Mucosa of descending colon (tissue), 3 donors: ENCODE measurements at regions not wholly inside any gene's neighbourhood (a gene's known extent, or its start where the extent isn't known, plus 50 kb on each side); places are given as distances from the start of the nearest gene placed in this dataset.

Source experiments
- ATAC-seq: fragments of 200-7000 bp; cut with Tn5 transposase; one replicate; pipeline ENCODE4 v1.9.1; 2020; ENCODE audit warnings: mild to moderate bottlenecking, moderate library complexity
- DNase-seq, 3 donors: peaks; one replicate each; pipeline ENCODE4 v3.0.0-alpha.2; 2020
- H3K36me3 ChIP-seq: fragments of 200-600 bp; one replicate; pipeline ENCODE4 v1.8.0; 2021; ENCODE audit warnings: low read depth, mild to moderate bottlenecking
- H3K4me1 ChIP-seq: fragments of 200-600 bp; one replicate; pipeline ENCODE4 v1.8.0; 2021; ENCODE audit warnings: low read depth, mild to moderate bottlenecking
- H3K4me3 ChIP-seq: fragments of 200-600 bp; one replicate; pipeline ENCODE4 v1.8.0; 2021; ENCODE audit warnings: mild to moderate bottlenecking
- H3K9me3 ChIP-seq: fragments of 200-600 bp; one replicate; pipeline ENCODE4 v1.8.0; 2021; ENCODE audit warnings: mild to moderate bottlenecking
- CTCF ChIP-seq: fragments of 200-600 bp; IDR thresholded peaks from one replicate; pipeline ENCODE4 v1.8.0; 2022; ENCODE audit warnings: antibody characterized with exemption, mild to moderate bottlenecking
- intact Hi-C, 2 donors: fragments of 100-400 bp; cut with DNase I in 1 of 2; cut with micrococcal nuclease in 1 of 2; formaldehyde crosslinking; loops; one replicate each; pipeline versions ENCODE4 v1.11.0 to v1.11.1; 2022; cut with DNase I, micrococcal nuclease
- donor health status: DM: no; HTN: no; CAD: no; lungs with moderate emphysema.
- donor health status: DM: no; HTN: no; CAD: no.
- donor health status: DM: no; HTN: yes; CAD: no.

GRCh38 chr6:16061818-16062217, 67.1 kb upstream of the MYLIP start:
- Histone ChIP-seq H3K4me1 (no peaks in the 10 kb centered on the region), H3K4me3 (no peak overlapping the region), H3K36me3 (no peaks in the 10 kb centered on the region), H3K9me3 (no peaks in the 10 kb centered on the region)
- intact Hi-C loops, result no loop called here
- ATAC-seq (no peak), DNase-seq (no peak)
- TF ChIP-seq CTCF, result no peak

- H3K36me3 ChIP-seq, result no peaks in the 10 kb centered on the region
- H3K4me3 ChIP-seq, result no peak overlapping the region
- ATAC-seq (no peak), DNase-seq (no peak)
- intact Hi-C loops, result no loop called here
- H3K4me1 ChIP-seq, result no peaks in the 10 kb centered on the region
- no peak for TF ChIP-seq CTCF
- H3K9me3 ChIP-seq, result no peaks in the 10 kb centered on the region
Observed at GRCh38 chr6:16060039-16060438, 68.8 kb upstream of the MYLIP start.

GRCh38 chr6:16059496-16059895, 69.4 kb upstream of the MYLIP start:
- no peak for ATAC-seq
- intact Hi-C loops, result no loop called here
- no peak for TF ChIP-seq CTCF
- Histone ChIP-seq H3K4me3 (no peak overlapping the region), H3K4me1 (no peaks in the 10 kb centered on the region), H3K9me3 (no peaks in the 10 kb centered on the region), H3K36me3 (no peaks in the 10 kb centered on the region)
- DNase-seq, result no peak

- no peak for DNase-seq
- Histone ChIP-seq H3K4me1 (no peaks in the 10 kb centered on the region), H3K9me3 (no peaks in the 10 kb centered on the region), H3K4me3 (no peak overlapping the region), H3K36me3 (no peaks in the 10 kb centered on the region)
- no peak for ATAC-seq
- intact Hi-C loops, result no loop called here
- no peak for TF ChIP-seq CTCF
Observed at GRCh38 chr6:16058929-16059345, 69.9 kb upstream of the MYLIP start.

GRCh38 chr6:16058201-16058928, 70.5 kb upstream of the MYLIP start:
- intact Hi-C loops, result no loop called here
- Histone ChIP-seq H3K4me1 (no peaks in the 10 kb centered on the region), H3K36me3 (no peaks in the 10 kb centered on the region), H3K9me3 (no peaks in the 10 kb centered on the region), H3K4me3 (no peak overlapping the region)
- DNase-seq (peak in 1 of 3 donors; percentile 25), ATAC-seq (no peak)
- no peak for TF ChIP-seq CTCF

GRCh38 chr6:16057446-16057845, 71.4 kb upstream of the MYLIP start:
- H3K9me3 ChIP-seq, result no peaks in the 10 kb centered on the region
- intact Hi-C loops, result no loop called here
- TF ChIP-seq CTCF, result no peak
- DNase-seq (no peak), ATAC-seq (no peak)
- H3K4me1 ChIP-seq, result no peaks in the 10 kb centered on the region
- no peak overlapping the region for H3K4me3 ChIP-seq
- H3K36me3 ChIP-seq, result no peaks in the 10 kb centered on the region
